H9 (cell line): ENCODE measurements at regions not wholly inside any gene's neighbourhood (a gene's known extent, or its start where the extent isn't known, plus 50 kb on each side); places are given as distances from the start of the nearest gene placed in this dataset.

ENCODE experiments used
- DNase-seq: peaks from one replicate; pipeline ENCODE4 v3.0.0-alpha.2; 2017
- H2AFZ ChIP-seq: one replicate; pipeline ENCODE4 v1.6.1; 2013; ENCODE audit warnings: mild to moderate bottlenecking, low read length, control low read depth, moderate library complexity
- H2AK5ac ChIP-seq: 2 replicates; pipeline ENCODE4 v1.6.1; 2013; ENCODE audit warnings: low read length, control low read depth, mixed read lengths; ENCODE audit not compliant: insufficient read length
- H2BK120ac ChIP-seq: one replicate; pipeline ENCODE4 v1.6.1; 2013; ENCODE audit warnings: low read depth, mild to moderate bottlenecking, low read length, control low read depth, inconsistent platforms; ENCODE audit not compliant: poor library complexity, severe bottlenecking
- H2BK12ac ChIP-seq: 2 replicates; pipeline ENCODE4 v1.6.1; 2013; ENCODE audit warnings: low read length, control low read depth, mixed read lengths, low read depth; ENCODE audit not compliant: insufficient read length
- H2BK15ac ChIP-seq: 2 replicates; pipeline ENCODE4 v1.6.1; 2013; ENCODE audit warnings: low read depth, low read length, control low read depth
- H2BK20ac ChIP-seq: one replicate; pipeline ENCODE4 v1.6.1; 2013; ENCODE audit warnings: low read depth, mild to moderate bottlenecking, low read length, control low read depth, inconsistent platforms; ENCODE audit not compliant: poor library complexity, severe bottlenecking
- H2BK5ac ChIP-seq: 2 replicates; pipeline ENCODE4 v1.6.1; 2013; ENCODE audit warnings: low read length, control low read depth, mixed read lengths; ENCODE audit not compliant: insufficient read length
- H3K14ac ChIP-seq: 2 replicates; pipeline ENCODE4 v1.6.1; 2013; ENCODE audit warnings: low read length, control low read depth; ENCODE audit not compliant: insufficient read depth
- H3K18ac ChIP-seq: 2 replicates; pipeline ENCODE4 v1.6.1; 2013; ENCODE audit warnings: low read depth, mild to moderate bottlenecking, mixed read lengths, low read length, control low read depth; ENCODE audit not compliant: insufficient read length
- H3K23ac ChIP-seq: 2 replicates; pipeline ENCODE4 v1.6.1; 2013; ENCODE audit warnings: low read length, control low read depth, mixed read lengths, low read depth; ENCODE audit not compliant: insufficient read length
- H3K23me2 ChIP-seq: 2 replicates; pipeline ENCODE4 v1.6.1; 2013; ENCODE audit warnings: low read depth, mild to moderate bottlenecking, mixed read lengths, low read length, control low read depth; ENCODE audit not compliant: insufficient read length, poor library complexity, severe bottlenecking
- H3K27ac ChIP-seq: 2 replicates; pipeline ENCODE4 v1.5.1; 2013; ENCODE audit warnings: low read length, control low read depth, mixed read lengths, low read depth; ENCODE audit not compliant: insufficient read length
- H3K27me3 ChIP-seq: 2 replicates; pipeline ENCODE4 v1.6.1; 2013; ENCODE audit warnings: low read length, control low read depth, inconsistent platforms; ENCODE audit not compliant: insufficient read depth
- H3K4ac ChIP-seq: 2 replicates; pipeline ENCODE4 v1.6.1; 2013; ENCODE audit warnings: low read depth, mild to moderate bottlenecking, control low read depth, inconsistent platforms, low read length, moderate library complexity
- H3K4me1 ChIP-seq: 2 replicates; pipeline ENCODE4 v1.6.1; 2013; ENCODE audit warnings: low read length, control low read depth, inconsistent platforms; ENCODE audit not compliant: insufficient read depth
- H3K4me2 ChIP-seq: 2 replicates; pipeline ENCODE4 v1.6.1; 2013; ENCODE audit warnings: low read length, control low read depth, mixed read lengths; ENCODE audit not compliant: insufficient read length, insufficient read depth
- H3K56ac ChIP-seq: 2 replicates; pipeline ENCODE4 v1.6.1; 2013; ENCODE audit warnings: low read depth, mild to moderate bottlenecking, mixed read lengths, low read length, control low read depth; ENCODE audit not compliant: insufficient read length
- H3K79me1 ChIP-seq: 2 replicates; pipeline ENCODE4 v1.6.1; 2013; ENCODE audit warnings: low read depth, mild to moderate bottlenecking, moderate library complexity, low read length, control low read depth, inconsistent platforms; ENCODE audit not compliant: insufficient read depth, poor library complexity, severe bottlenecking
- H3K79me2 ChIP-seq: 2 replicates; pipeline ENCODE4 v1.6.1; 2013; ENCODE audit warnings: low read length, control low read depth, inconsistent platforms; ENCODE audit not compliant: insufficient read depth
- H3K9ac ChIP-seq: 2 replicates; pipeline ENCODE4 v1.6.1; 2013; ENCODE audit warnings: low read length, control low read depth, mixed read lengths; ENCODE audit not compliant: insufficient read length; ENCODE audit errors: extremely low read depth
- H3K9me3 ChIP-seq: one replicate; pipeline ENCODE4 v1.6.1; 2013; ENCODE audit warnings: low read depth, low read length, inconsistent platforms; ENCODE audit not compliant: control insufficient read depth
- H3T11ph ChIP-seq: one replicate; pipeline ENCODE4 v1.6.1; 2013; ENCODE audit warnings: mild to moderate bottlenecking, low read length, control low read depth, inconsistent platforms
- H4K20me1 ChIP-seq: one replicate; pipeline ENCODE4 v1.6.1; 2013; ENCODE audit not compliant: control insufficient read depth, insufficient read length, insufficient read depth
- H4K5ac ChIP-seq: 2 replicates; pipeline ENCODE4 v1.6.1; 2013; ENCODE audit warnings: low read depth, mild to moderate bottlenecking, mixed read lengths, low read length, control low read depth; ENCODE audit not compliant: insufficient read length
- H4K8ac ChIP-seq: replicated peaks from 2 replicates; pipeline ENCODE4 v1.6.1; 2013; ENCODE audit warnings: low read length, control low read depth, mixed read lengths, low read depth; ENCODE audit not compliant: insufficient read length
- H4K91ac ChIP-seq: 2 replicates; pipeline ENCODE4 v1.6.1; 2013; ENCODE audit warnings: low read depth, mild to moderate bottlenecking, moderate library complexity, mixed read lengths, low read length, control low read depth; ENCODE audit not compliant: insufficient read length
- H3K27ac Mint-ChIP-seq, 3 experiments: 2 replicates in 2 of 3; 3 replicates in 1 of 3; pipeline ENCODE4 v1.8.0; 2020 to 2021; ENCODE audit warnings: mixed read lengths in 3 of 3, mild to moderate bottlenecking in 1 of 3, moderate library complexity in 1 of 3
- H3K27me3 Mint-ChIP-seq: 2 replicates; pipeline ENCODE4 v1.8.0; 2021; ENCODE audit warnings: low read depth, mild to moderate bottlenecking, moderate library complexity, mixed read lengths
- H3K36me3 Mint-ChIP-seq, 3 experiments: 2 replicates in 2 of 3; 3 replicates in 1 of 3; pipeline ENCODE4 v1.8.0; 2020 to 2021; ENCODE audit warnings: low read depth in 3 of 3, mixed read lengths in 3 of 3; ENCODE audit not compliant: insufficient read depth in 1 of 3
- H3K4me1 Mint-ChIP-seq, 2 experiments: 2 replicates each; pipeline ENCODE4 v1.8.0; 2020; ENCODE audit warnings: mixed read lengths in 2 of 2
- H3K4me3 Mint-ChIP-seq, 2 experiments: 2 replicates in 1 of 2; 3 replicates in 1 of 2; pipeline ENCODE4 v1.8.0; 2020 to 2021; ENCODE audit warnings: mild to moderate bottlenecking in 2 of 2, mixed read lengths in 2 of 2, moderate library complexity in 1 of 2
- H3K9me3 Mint-ChIP-seq, 2 experiments: 2 replicates in 1 of 2; 3 replicates in 1 of 2; pipeline ENCODE4 v1.8.0; 2020; ENCODE audit warnings: mild to moderate bottlenecking in 2 of 2, mixed read lengths in 2 of 2, moderate library complexity in 1 of 2
- CTCF ChIP-seq: fragments of 200-600 bp; sonication (generic); conservative IDR thresholded peaks from 3 replicates; pipeline ENCODE4 v1.8.0; 2021; ENCODE audit warnings: antibody characterized with exemption, mild to moderate bottlenecking
- WGBS: extraction: QIAGEN DNeasy Blood & Tissue Kit; methylation state at CpG from one replicate; pipeline ENCODE4 v1.1.7; 2013; ENCODE audit warnings: missing lambda C conversion rate, low lambda C conversion rate, mixed read lengths; ENCODE audit not compliant: insufficient read length; ENCODE audit errors: extremely low coverage; 5-methylcytosine and 5-hydroxymethylcytosine counted together

GRCh38 chr2:489838-490237 lies 187.4 kb downstream of the TMEM18 start:
- H3K9ac ChIP-seq: no peak overlapping the region
- no peak overlapping the region for H2BK120ac ChIP-seq
- Mint-ChIP-seq H3K27me3 (peaks cover 20% of the 10 kb centered on the region), H3K4me3 (no peak overlapping the region), H3K27ac (no peak overlapping the region), H3K36me3 (peaks cover 0 to 2% (median 0%) of the 10 kb centered on the region in 3 experiments; a peak in 1 of 7 replicates), H3K9me3 (peaks cover 2 to 3% of the 10 kb centered on the region in 2 experiments; a peak in 2 of 5 replicates), H3K4me1 (peaks cover 4 to 7% of the 10 kb centered on the region in 2 experiments; a peak in 3 of 4 replicates)
- no peaks in the 10 kb centered on the region for H3K79me2 ChIP-seq
- no peak overlapping the region for H2BK15ac ChIP-seq
- H3K14ac ChIP-seq: no peak overlapping the region
- H2BK5ac ChIP-seq: no peak overlapping the region
- no peaks in the 10 kb centered on the region for H4K20me1 ChIP-seq
- H2BK12ac ChIP-seq: no peak overlapping the region
- H4K91ac ChIP-seq: no peak overlapping the region
- H4K5ac ChIP-seq: no peak overlapping the region
- no peaks in the 10 kb centered on the region for H3K4me1 ChIP-seq
- DNase-seq: no peak
- H3K27ac ChIP-seq: no peak overlapping the region
- no peaks in the 10 kb centered on the region for H3K27me3 ChIP-seq
- H3K9me3 ChIP-seq: no peaks in the 10 kb centered on the region
- H3K4ac ChIP-seq: no peak overlapping the region
- H3K23ac ChIP-seq: no peak overlapping the region
- H3K79me1 ChIP-seq: no peaks in the 10 kb centered on the region
- WGBS: no CpG with 5 or more reads among the region's 12 CpGs
- no peak overlapping the region for H4K8ac ChIP-seq
- no peak overlapping the region for H2AFZ ChIP-seq
- no peak overlapping the region for H2AK5ac ChIP-seq
- no peaks in the 10 kb centered on the region for H3K23me2 ChIP-seq
- no peak overlapping the region for H3K4me2 ChIP-seq
- no peak overlapping the region for H3T11ph ChIP-seq
- no peak overlapping the region for H3K18ac ChIP-seq
- H3K56ac ChIP-seq: no peak overlapping the region
- no peak overlapping the region for H2BK20ac ChIP-seq
- no peak for TF ChIP-seq CTCF
